Peyer's patch (tissue), 4 donors: ENCODE measurements at regions not wholly inside any gene's neighbourhood (a gene's known extent, or its start where the extent isn't known, plus 50 kb on each side); places are given as distances from the start of the nearest gene placed in this dataset.

Experiments
- DNase-seq, 3 donors: peaks; one replicate each; pipeline ENCODE4 v3.0.0-alpha.2; 2017 to 2019
- H3K27ac ChIP-seq, 4 donors: fragments of 200-600 bp; sonication (generic); one replicate each; pipeline ENCODE4 v1.5.1; 2016 to 2019
- H3K27me3 ChIP-seq, 2 donors: fragments of 200-600 bp; sonication (generic); one replicate each; pipeline ENCODE4 v1.5.1; 2019
- H3K36me3 ChIP-seq, 3 donors: fragments of 200-600 bp; sonication (generic); one replicate each; pipeline ENCODE4 v1.5.1; 2016 to 2019
- H3K4me1 ChIP-seq, 4 donors: fragments of 200-600 bp; sonication (generic); one replicate each; pipeline ENCODE4 v1.5.1; 2016 to 2019
- H3K4me3 ChIP-seq, 4 donors: fragments of 200-600 bp; sonication (generic); 1 replicate in 3 of 4; 2 replicates in 1 of 4; pipeline ENCODE4 v1.5.1; 2016 to 2019; ENCODE audit warnings: mild to moderate bottlenecking in 1 of 4
- H3K9me3 ChIP-seq, 4 donors: fragments of 200-600 bp; sonication (generic); one replicate each; pipeline ENCODE4 v1.5.1; 2016 to 2019; ENCODE audit warnings: mild to moderate bottlenecking in 1 of 4
- POLR2A ChIP-seq, 2 donors: fragments of 450-650 bp; IDR thresholded peaks; one replicate each; pipeline ENCODE4 v1.5.1; 2017; ENCODE audit warnings: antibody characterized with exemption in 2 of 2, mild to moderate bottlenecking in 2 of 2, moderate library complexity in 2 of 2
- TF ChIP-seq, protein P1 (sequence below), 6 experiments: fragments of 450-650 bp in 4 of 6; fragments of 200-600 bp in 2 of 6; sonication (generic) in 1 of 6; IDR thresholded peaks; one replicate each; pipeline ENCODE4 v1.5.1; 2017 to 2019; ENCODE audit warnings: antibody characterized with exemption in 6 of 6, mild to moderate bottlenecking in 3 of 6, moderate library complexity in 1 of 6

DNA sequence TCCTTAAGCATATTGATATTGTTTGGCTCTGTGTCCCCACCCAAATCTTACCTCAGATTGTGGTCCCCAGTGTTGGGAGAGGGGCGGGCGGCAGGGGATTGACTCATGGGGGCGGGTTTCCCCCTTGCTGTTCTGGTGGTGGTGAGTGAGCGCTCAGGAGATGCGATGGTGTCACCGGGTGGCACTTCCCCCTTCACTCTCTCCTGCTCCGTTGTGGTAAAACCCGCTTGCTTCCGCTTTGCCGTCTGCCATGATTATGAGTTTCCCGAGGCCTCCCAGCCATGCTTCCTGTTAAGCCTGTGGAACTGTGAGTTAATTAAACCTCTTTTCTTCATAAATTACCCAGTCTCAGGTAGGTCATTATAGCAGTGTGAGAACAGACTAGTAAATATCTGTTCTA is 229.1 kb downstream of the IRX2 start:
- H3K27me3 ChIP-seq: no peaks in the 10 kb centered on the region
- no peaks in the 10 kb centered on the region for H3K36me3 ChIP-seq
- no peaks in the 10 kb centered on the region for H3K4me1 ChIP-seq
- no peak overlapping the region for H3K4me3 ChIP-seq
- DNase-seq: no peak
- H3K27ac ChIP-seq: no peak overlapping the region
- no peaks in the 10 kb centered on the region for H3K9me3 ChIP-seq
- TF ChIP-seq, protein P1, sequence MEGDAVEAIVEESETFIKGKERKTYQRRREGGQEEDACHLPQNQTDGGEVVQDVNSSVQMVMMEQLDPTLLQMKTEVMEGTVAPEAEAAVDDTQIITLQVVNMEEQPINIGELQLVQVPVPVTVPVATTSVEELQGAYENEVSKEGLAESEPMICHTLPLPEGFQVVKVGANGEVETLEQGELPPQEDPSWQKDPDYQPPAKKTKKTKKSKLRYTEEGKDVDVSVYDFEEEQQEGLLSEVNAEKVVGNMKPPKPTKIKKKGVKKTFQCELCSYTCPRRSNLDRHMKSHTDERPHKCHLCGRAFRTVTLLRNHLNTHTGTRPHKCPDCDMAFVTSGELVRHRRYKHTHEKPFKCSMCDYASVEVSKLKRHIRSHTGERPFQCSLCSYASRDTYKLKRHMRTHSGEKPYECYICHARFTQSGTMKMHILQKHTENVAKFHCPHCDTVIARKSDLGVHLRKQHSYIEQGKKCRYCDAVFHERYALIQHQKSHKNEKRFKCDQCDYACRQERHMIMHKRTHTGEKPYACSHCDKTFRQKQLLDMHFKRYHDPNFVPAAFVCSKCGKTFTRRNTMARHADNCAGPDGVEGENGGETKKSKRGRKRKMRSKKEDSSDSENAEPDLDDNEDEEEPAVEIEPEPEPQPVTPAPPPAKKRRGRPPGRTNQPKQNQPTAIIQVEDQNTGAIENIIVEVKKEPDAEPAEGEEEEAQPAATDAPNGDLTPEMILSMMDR (IDR thresholded peaks at IDR 0.05): no peak

GRCh38 chr5:2519153-2519552 is 232.3 kb downstream of the IRX2 start:
- Histone ChIP-seq H3K27ac (no peak overlapping the region), H3K36me3 (no peaks in the 10 kb centered on the region), H3K4me1 (no peaks in the 10 kb centered on the region), H3K4me3 (no peak overlapping the region), H3K9me3 (no peaks in the 10 kb centered on the region), H3K27me3 (no peaks in the 10 kb centered on the region)
- no peak for DNase-seq
- TF ChIP-seq, protein P1 (IDR thresholded peaks at IDR 0.05): no peak
- no peak for TF ChIP-seq POLR2A (IDR thresholded peaks at IDR 0.05)

GRCh38 chr5:2517451-2517850 is 234.0 kb downstream of the IRX2 start:
- Histone ChIP-seq H3K27ac (no peak overlapping the region), H3K4me1 (no peaks in the 10 kb centered on the region), H3K9me3 (no peaks in the 10 kb centered on the region), H3K4me3 (no peak overlapping the region), H3K36me3 (no peaks in the 10 kb centered on the region), H3K27me3 (no peaks in the 10 kb centered on the region)
- no peak for TF ChIP-seq POLR2A (IDR thresholded peaks at IDR 0.05)
- TF ChIP-seq, protein P1 (IDR thresholded peaks at IDR 0.05): no peak
- no peak for DNase-seq

DNA sequence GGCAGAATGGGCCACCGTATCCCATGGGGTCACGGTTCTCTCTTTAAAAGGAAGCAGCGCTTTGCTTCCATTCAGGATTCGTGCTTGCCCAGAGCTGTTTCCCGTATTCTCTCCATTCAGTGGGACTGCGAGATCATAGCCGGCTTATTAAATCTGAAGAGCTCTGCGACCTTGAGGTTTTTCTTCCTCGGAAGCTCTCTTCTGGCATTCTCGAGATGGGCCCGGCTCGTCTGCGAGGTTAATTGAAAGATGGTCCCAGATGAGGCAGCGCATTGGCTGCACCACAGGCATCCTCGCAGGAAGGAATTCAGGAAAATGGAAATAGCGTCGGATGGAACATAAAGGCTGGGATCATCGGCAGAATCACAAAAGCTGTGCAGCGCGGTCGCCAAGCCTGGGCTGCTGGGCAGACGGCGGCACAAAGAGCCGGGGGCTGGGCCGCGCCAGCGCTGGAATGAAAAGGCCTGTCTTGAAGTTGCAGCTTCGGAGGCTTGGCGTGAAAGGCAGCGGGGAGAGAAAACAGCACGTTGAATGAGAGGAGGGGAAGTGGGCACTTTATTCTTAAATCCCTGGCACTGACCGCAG is 236.2 kb downstream of the IRX2 start:
- Histone ChIP-seq H3K36me3 (no peaks in the 10 kb centered on the region), H3K4me1 (no peaks in the 10 kb centered on the region), H3K27ac (no peak overlapping the region), H3K4me3 (no peak overlapping the region), H3K27me3 (no peaks in the 10 kb centered on the region), H3K9me3 (no peaks in the 10 kb centered on the region)
- DNase-seq: no peak
- no peak for TF ChIP-seq POLR2A (IDR thresholded peaks at IDR 0.05)
- TF ChIP-seq, protein P1 (IDR thresholded peaks at IDR 0.05): no peak

DNA sequence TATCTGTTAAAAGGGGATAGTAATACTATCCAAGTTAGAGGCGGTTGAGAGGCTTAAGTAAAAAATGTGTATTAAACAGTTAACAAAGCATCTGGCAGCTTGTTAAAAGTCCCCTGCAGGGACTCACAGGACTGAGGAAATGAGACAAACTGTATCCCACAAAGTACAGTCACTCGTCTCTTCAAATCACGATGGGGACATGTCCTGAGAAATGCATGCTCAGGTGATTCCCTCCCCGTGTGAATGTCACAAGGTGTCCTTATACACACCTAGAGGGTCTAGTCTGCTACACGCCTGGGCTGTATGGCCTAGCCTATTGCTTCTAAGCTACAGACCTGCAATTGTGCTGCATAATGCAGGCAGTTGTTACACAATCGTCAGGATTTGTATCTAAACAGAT is 237.0 kb downstream of the IRX2 start:
- no peak for DNase-seq
- no peaks in the 10 kb centered on the region for H3K4me1 ChIP-seq
- H3K27ac ChIP-seq: no peak overlapping the region
- no peak for TF ChIP-seq POLR2A (IDR thresholded peaks at IDR 0.05)
- TF ChIP-seq, protein P1 (IDR thresholded peaks at IDR 0.05): no peak
- H3K27me3 ChIP-seq: no peaks in the 10 kb centered on the region
- no peaks in the 10 kb centered on the region for H3K9me3 ChIP-seq
- H3K36me3 ChIP-seq: no peaks in the 10 kb centered on the region
- H3K4me3 ChIP-seq: no peak overlapping the region

DNA sequence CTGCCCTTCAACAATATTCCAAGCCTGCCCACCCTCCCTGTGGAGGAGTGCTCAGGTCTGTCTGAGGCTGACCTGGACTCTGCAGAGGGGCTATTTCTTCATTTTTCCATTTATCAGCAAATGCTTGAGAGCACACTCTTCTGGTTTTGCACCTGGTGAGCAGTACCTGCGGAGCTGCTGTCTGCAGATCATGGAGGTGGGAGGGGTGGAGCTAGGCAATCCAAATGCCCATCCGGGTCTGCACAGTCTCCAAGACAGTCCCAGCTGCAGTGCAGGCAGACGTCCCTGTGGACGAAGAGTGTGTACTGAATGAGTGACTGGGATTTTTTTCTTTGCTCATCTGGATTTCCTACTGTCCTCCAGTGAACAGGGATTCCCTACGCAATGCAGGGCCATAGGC is 239.8 kb downstream of the IRX2 start:
- Histone ChIP-seq H3K27ac (no peak overlapping the region), H3K27me3 (no peaks in the 10 kb centered on the region), H3K4me1 (no peaks in the 10 kb centered on the region), H3K9me3 (no peaks in the 10 kb centered on the region), H3K4me3 (no peak overlapping the region), H3K36me3 (no peaks in the 10 kb centered on the region)
- DNase-seq: no peak
- TF ChIP-seq POLR2A (IDR thresholded peaks at IDR 0.05): no peak
- TF ChIP-seq, protein P1 (IDR thresholded peaks at IDR 0.05): no peak
